NB4 (cell line): ENCODE measurements at regions not wholly inside any gene's neighbourhood (a gene's known extent, or its start where the extent isn't known, plus 50 kb on each side); places are given as distances from the start of the nearest gene placed in this dataset.

ENCODE experiments used
- CTCF ChIP-seq: IDR thresholded peaks from one replicate; pipeline ENCODE4 v1.5.1; 2012; ENCODE audit warnings: low read depth, low read length
- MAX ChIP-seq: IDR thresholded peaks from 2 replicates; pipeline ENCODE4 v1.6.1; 2011; ENCODE audit warnings: low read depth, low read length
- POLR2A ChIP-seq: IDR thresholded peaks from 2 replicates; pipeline ENCODE4 v1.6.1; 2011; ENCODE audit warnings: mild to moderate bottlenecking; ENCODE audit not compliant: insufficient read length; ENCODE audit errors: extremely low read depth

GRCh38 chr6:12566618-12567123, 149.9 kb upstream of the PHACTR1 start:
- TF ChIP-seq CTCF = no peak
- TF ChIP-seq POLR2A = no peak
- TF ChIP-seq MAX = no peak
